HG03439 (cell line): ENCODE measurements at regions not wholly inside any gene's neighbourhood (a gene's known extent, or its start where the extent isn't known, plus 50 kb on each side); places are given as distances from the start of the nearest gene placed in this dataset.

ENCODE experiments used
- ATAC-seq: cut with Tn5 transposase; IDR thresholded peaks from one replicate; pipeline ENCODE4 v1.9.1; 2021; ENCODE audit warnings: mild to moderate bottlenecking, moderate library complexity; ENCODE audit not compliant: unreplicated experiment

DNA sequence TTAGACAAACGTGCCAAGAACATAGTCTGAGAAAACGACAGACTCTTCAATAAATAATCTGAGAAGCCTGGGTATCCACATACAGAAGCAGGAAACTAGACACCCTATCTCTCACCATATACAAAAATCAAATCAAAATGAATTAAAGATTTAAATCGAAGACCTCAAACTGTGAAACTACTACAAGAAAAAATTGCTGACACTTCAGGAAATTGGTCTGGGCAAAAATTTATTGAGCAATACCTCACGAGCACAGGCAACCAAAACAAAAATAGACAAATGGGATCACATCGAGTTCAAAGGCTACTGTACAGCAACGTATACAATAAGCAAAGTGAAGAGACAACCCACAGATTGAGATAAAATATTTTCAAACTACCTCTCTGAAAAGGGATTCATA is 292.8 kb upstream of the RGS18 start:
- ATAC-seq, result no peak

DNA sequence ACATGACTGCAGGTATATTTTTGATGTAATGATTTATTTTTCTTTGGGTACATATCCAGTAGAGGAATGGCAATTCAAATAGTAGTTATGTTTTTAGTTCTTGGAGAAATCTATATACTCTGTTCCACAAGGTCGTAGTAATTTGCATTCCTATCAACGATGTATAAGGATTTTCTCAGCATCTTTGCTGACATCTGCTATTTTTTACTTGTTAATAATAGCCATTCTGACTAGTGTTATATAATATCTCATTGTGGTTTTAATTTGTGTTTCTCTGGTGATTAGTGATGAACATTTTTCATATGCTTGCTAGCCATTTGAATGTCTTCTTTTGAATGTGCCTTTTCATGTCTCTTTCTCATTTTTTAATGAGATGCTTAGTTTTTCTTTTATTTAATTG is 292.1 kb upstream of the RGS18 start:
- no peak for ATAC-seq

DNA sequence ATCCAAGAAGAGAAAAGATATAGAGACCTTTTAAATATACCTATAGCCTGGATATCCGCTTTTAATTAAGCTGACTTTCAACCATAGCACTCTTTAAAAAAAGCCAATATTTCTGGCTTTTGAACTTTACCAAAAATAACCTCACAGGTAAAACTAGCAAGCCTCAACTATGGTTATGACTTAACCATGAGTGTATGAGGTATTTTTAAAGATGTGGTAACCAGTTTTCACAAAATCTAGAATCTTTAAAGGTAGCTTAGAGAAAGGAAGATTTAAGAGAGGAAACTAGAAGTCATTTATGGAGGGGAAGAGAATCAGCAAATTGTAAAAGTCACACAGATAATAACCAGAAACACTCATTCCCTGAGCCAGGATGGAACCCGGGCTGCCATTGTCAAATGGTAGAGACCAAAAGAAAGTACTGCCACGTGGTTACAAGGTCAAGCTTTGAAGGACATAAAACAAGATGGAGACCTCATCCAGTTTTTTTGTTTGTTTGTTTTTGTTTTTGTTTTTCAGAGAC is 288.4 kb upstream of the RGS18 start:
- ATAC-seq, result no peak

GRCh38 chr1:191870490-191870889 is 287.8 kb upstream of the RGS18 start:
- ATAC-seq, result no peak

DNA sequence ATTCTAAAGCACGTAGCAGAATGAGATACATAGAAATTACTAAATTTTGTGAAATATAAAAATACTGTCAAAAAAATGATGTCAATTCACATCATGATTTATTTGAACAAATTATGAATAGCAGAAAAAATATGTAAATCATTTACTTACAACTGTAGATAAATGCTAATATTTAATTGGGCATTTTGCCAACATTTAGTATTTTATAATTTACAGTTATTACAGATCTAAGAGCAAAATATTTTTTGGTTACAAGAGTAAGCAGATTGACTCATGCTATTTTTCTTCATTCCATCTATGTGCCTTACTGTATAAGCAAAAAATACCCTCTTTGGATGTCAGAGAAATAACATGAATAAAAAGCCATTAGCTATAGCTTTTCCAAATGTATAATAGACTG is 282.3 kb upstream of the RGS18 start:
- no peak for ATAC-seq

- no peak for ATAC-seq
Observed at GRCh38 chr1:191876631-191877030, 281.6 kb upstream of the RGS18 start.

DNA sequence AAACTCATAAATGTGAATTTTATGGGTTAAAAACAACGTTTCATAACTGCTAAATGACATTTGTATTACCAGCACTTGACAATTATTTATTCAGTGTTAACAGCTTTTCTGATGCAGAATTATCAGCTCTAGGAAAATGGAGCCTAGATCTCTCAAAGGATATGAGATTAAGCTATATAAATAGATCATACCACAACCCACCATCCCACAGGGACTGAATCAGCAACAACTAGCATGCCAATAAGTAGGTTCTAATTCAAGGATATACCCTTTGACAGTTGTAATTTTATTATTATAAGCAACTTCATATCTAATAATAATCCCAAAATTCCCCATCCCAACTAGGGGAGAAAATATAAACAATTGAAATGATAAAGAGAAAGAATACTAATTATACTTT is 275.4 kb upstream of the RGS18 start:
- ATAC-seq, result no peak

DNA sequence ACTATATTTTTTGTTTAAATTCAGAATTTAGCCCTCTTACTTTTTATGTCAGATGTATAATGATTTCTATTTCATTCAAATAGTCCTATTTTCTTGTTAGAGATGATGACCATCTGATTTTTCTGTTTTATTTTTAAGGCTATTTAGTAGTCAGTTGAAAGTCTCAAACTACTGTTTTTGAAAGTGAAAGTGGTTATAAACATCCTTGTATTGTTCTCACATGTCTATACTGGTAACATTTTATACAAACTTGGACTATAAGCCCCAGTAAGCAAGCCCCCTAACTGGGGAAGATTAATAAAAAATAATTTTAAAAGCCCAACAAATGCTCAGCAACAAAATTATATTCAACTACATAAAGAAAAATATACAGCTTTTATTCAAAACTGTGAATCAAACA is 271.3 kb upstream of the RGS18 start:
- ATAC-seq, result no peak

GRCh38 chr1:191888996-191889622 is 269.2 kb upstream of the RGS18 start:
- no peak for ATAC-seq

DNA sequence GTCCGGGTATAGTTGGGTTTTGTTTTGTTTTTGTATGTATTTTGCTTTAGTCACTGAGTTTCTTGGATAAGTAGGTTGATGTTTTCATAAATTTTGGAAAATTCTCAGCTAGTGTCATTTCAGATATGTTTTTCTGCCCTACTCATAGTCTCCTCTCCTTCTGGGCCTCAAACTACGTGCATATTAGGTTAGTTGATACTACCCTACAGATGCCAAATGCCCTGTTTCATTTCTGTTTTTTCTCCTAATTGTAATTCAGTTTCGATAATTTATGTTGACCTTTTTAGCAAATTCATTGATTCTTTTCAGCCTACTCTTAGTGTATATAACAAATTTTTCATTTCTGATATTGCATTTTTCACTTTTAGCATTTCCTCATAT is 268.6 kb upstream of the RGS18 start:
- ATAC-seq, result no peak

DNA sequence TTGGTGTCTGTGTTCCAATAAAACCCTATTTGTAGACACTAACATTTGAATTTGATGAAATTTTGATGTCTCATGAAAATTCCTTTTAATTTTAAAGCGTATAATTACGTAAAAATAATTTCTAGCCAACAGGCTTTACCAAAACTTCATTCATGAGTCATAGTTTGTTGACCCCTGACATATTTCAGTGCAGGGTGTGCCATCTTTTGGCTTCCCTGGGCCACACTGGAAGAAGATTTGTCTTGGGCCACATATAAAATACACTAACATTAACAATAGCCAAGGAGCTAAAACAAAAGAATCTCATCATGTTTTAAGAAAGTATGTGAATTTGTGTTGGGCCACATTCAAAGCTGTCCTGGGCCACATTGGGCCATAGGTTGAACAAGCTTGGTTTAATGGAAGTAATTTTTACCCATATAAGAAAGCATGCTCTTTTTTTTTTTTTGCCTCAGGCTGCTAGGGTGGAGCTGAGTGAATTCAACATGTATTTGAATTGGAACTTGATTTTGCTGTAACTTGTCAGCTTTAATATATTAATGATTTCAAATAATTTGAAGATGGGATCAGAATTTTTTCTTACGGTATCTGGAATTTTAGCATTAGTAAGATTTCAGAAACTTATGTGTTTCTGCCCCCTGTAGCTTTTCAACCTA is 267.7 kb upstream of the RGS18 start:
- ATAC-seq, result no peak

- ATAC-seq, result no peak
Observed at GRCh38 chr1:191892716-191893115, 265.5 kb upstream of the RGS18 start.

- no peak for ATAC-seq
Observed at GRCh38 chr1:191895049-191895448, 263.2 kb upstream of the RGS18 start.

- no peak for ATAC-seq
Observed at GRCh38 chr1:191895462-191896058, 262.7 kb upstream of the RGS18 start.

DNA sequence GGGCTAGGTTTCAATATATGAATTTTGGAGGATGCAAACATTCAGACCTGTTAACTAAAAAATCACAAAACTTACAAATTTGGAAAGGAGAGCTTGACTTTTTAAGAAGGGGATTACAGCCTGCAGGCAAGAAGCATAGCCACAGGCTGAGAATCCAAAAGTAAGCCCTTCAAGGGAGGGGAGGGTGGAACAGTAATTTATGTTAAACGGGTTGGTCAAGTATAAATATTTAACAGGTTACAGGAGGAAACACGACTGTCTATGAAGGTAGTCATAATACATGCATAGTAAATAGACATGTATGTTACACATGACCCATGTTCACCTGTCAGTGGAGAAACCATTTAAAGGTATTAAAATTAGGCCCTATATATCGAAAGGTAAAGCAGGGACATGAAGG is 261.1 kb upstream of the RGS18 start:
- ATAC-seq, result no peak

GRCh38 chr1:191901651-191902050 is 256.6 kb upstream of the RGS18 start:
- ATAC-seq, result no peak

GRCh38 chr1:191904991-191905390 is 253.3 kb upstream of the RGS18 start:
- ATAC-seq, result no peak

- ATAC-seq, result no peak
Observed at GRCh38 chr1:191905781-191906180, 252.5 kb upstream of the RGS18 start.

DNA sequence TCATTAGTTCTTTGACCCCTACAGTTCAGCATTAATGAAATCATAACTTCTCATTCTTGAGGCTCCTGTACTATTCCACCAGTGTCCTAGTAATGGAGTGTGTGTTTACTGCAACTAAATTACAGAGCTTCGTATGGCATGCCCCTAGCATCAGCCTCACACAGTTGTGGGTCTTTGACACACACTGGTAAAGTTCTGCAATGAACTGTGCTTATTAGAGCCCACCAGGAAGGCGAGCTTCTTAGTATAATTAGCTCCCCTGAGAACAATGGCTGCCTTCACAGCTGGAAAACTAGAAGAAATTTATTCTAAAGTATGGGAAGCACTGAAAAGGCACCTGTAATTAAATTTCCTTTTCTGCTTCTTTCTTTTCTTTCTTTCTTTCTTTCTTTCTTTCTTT is 251.1 kb upstream of the RGS18 start:
- no peak for ATAC-seq

DNA sequence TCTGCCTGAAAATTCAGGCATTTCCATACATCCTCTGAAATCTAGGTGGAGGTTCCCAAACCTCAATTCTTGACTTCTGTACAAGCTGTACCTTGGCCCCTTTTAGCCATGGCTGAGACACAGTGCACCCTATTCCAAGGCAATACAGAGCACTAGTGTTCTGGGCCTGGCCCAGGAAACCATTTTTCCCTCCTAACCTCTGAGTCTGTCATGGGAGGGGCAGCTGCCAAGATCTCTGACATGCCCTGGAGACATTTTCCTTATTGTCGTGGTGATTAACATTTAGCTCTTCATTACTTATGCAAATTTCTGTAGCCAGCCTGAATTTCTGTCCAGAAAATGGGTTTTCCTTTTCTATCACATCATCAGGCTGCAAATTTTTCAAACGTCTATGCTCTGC is 248.0 kb upstream of the RGS18 start:
- ATAC-seq, result no peak

- ATAC-seq, result no peak
Observed at GRCh38 chr1:191912517-191912916, 245.7 kb upstream of the RGS18 start.

DNA sequence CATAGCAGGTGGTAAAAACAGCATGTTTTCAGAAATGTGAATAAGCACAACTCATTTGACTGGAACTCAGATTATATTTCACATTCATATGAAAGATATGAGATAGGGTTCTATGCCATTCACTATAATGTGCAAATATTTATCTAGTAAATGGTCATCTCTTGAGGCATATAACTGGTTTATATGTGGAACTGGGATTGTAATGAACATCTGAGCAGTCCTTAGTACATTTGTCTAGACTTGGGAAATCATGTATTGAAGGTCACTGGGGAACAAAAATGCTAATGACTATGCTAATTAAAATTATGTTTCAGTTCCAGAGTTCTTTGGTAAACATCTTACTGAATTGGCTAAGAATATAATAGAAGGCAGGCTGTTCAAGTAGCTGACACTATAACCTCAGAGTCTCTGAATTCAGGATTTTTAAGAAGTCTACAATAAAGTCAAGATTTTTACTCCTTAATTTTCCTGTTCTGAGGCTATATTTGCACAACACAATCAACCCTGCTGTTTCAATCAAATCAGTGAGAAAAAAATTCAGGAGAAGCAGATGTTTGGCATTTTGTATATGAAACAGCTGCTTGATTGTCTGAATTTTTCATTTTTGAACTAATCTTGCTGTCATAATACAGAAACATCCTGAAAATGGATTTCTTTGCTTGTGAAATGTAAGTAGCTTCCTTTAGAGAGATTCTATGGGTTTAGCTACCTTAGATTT is 244.8 kb upstream of the RGS18 start:
- no peak for ATAC-seq
